Mammary epithelial cell (primary cell): ENCODE measurements at regions not wholly inside any gene's neighbourhood (a gene's known extent, or its start where the extent isn't known, plus 50 kb on each side); places are given as distances from the start of the nearest gene placed in this dataset.

Experiments
- EZH2 ChIP-seq: IDR thresholded peaks from 2 replicates; pipeline ENCODE4 v1.6.1; 2012; ENCODE audit warnings: low read length, inconsistent platforms, borderline replicate concordance
- TF ChIP-seq, protein P1 (sequence below), 2 donors: IDR thresholded peaks in 1 of 2; conservative IDR thresholded peaks in 1 of 2; 2 replicates each; pipeline ENCODE4 v1.5.1; 2011 to 2012; ENCODE audit warnings: inconsistent platforms in 2 of 2, low read length in 2 of 2, mild to moderate bottlenecking in 2 of 2, control low read depth in 1 of 2, low read depth in 1 of 2; ENCODE audit not compliant: insufficient read depth in 1 of 2; ENCODE audit errors: extremely low read depth in 1 of 2

DNA sequence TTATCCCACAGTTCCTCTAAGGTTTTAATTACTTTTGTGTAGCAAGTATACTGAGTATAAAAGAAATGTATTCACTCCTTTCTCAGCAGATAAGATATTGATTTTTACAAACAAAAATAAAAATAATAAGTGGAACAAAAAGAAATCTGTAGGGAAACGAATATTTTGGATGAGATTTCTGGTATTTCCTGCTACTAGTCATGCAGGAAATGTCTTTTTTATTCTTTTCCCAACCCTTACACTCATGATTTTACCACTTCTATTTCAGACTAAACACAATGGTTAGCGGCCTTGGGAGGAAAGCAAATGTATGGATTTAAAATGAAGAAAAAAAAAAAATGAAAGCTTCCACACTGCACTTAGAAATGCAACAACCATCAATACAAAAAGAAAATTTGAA lies 580.5 kb upstream of the MARCKS start:
- TF ChIP-seq EZH2 = no peak
- TF ChIP-seq, protein P1, sequence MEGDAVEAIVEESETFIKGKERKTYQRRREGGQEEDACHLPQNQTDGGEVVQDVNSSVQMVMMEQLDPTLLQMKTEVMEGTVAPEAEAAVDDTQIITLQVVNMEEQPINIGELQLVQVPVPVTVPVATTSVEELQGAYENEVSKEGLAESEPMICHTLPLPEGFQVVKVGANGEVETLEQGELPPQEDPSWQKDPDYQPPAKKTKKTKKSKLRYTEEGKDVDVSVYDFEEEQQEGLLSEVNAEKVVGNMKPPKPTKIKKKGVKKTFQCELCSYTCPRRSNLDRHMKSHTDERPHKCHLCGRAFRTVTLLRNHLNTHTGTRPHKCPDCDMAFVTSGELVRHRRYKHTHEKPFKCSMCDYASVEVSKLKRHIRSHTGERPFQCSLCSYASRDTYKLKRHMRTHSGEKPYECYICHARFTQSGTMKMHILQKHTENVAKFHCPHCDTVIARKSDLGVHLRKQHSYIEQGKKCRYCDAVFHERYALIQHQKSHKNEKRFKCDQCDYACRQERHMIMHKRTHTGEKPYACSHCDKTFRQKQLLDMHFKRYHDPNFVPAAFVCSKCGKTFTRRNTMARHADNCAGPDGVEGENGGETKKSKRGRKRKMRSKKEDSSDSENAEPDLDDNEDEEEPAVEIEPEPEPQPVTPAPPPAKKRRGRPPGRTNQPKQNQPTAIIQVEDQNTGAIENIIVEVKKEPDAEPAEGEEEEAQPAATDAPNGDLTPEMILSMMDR (conservative IDR thresholded peaks at IDR 0.05 in 1 of 2, IDR thresholded peaks at IDR 0.05 in 1 of 2; ENCODE audit: extremely low read depth in 1 of 2, insufficient read depth in 1 of 2, low read depth in 1 of 2, low read length in 2 of 2) = no peak
